IPS DF 6.9 (cell line): ENCODE measurements at regions not wholly inside any gene's neighbourhood (a gene's known extent, or its start where the extent isn't known, plus 50 kb on each side); places are given as distances from the start of the nearest gene placed in this dataset.
"Not testable (repeated sequence)": the region's sequence is repeated elsewhere in the genome, so short reads cannot be mapped to it uniquely, and the experiment has no call there.

Experiments
- DNase-seq: peaks from one replicate; pipeline ENCODE4 v3.0.0-alpha.2; 2013; ENCODE audit warnings: low read depth, low spot score
- H3K27ac ChIP-seq: one replicate; pipeline ENCODE4 v1.5.1; 2013; ENCODE audit warnings: low read length, control low read depth
- H3K27me3 ChIP-seq: 2 replicates; pipeline ENCODE4 v1.6.1; 2013; ENCODE audit warnings: mild to moderate bottlenecking, low read length; ENCODE audit not compliant: control insufficient read depth, insufficient read depth
- H3K36me3 ChIP-seq: 2 replicates; pipeline ENCODE4 v1.6.1; 2013; ENCODE audit warnings: low read length; ENCODE audit not compliant: control insufficient read depth, insufficient read depth
- H3K4me1 ChIP-seq: 2 replicates; pipeline ENCODE4 v1.6.1; 2013; ENCODE audit warnings: low read length; ENCODE audit not compliant: control insufficient read depth, insufficient read depth
- H3K4me3 ChIP-seq: 2 replicates; pipeline ENCODE4 v1.5.1; 2013; ENCODE audit warnings: mild to moderate bottlenecking, low read length
- H3K9me3 ChIP-seq: 2 replicates; pipeline ENCODE4 v1.6.1; 2013; ENCODE audit warnings: low read length, inconsistent platforms; ENCODE audit not compliant: control insufficient read depth, insufficient read depth
- WGBS: extraction: QIAGEN DNeasy Blood & Tissue Kit; methylation state at CpG from one replicate; pipeline ENCODE4 v1.1.7; 2013; ENCODE audit warnings: mixed read lengths, missing lambda C conversion rate; ENCODE audit not compliant: insufficient read length, insufficient coverage; 5-methylcytosine and 5-hydroxymethylcytosine counted together

DNA sequence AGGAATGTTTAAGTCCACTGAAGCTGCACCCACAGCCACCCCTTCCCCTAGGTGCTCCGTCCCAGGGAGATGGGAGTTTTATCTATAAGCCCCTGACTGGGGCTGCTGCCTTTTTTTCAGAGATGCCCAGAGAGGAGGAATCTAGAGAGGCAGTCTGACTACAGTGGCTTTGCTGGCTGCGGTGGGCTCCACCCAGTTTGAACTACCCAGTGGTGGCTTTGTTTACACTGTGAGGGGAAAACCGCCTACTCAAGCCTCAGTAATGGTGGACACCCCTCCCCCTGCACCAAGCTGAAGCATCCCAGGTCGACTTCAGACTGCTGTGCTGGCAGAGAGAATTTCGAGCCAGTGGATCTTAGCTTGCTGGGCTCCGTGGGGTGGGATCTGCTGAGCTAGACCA, 298.0 kb downstream of the PLK2 start:
- not testable (repeated sequence) for H3K4me1 ChIP-seq, H3K9me3 ChIP-seq, DNase-seq, H3K27ac ChIP-seq, H3K4me3 ChIP-seq, H3K36me3 ChIP-seq, H3K27me3 ChIP-seq
- WGBS, result no CpG with 5 or more reads among the region's 6 CpGs

DNA sequence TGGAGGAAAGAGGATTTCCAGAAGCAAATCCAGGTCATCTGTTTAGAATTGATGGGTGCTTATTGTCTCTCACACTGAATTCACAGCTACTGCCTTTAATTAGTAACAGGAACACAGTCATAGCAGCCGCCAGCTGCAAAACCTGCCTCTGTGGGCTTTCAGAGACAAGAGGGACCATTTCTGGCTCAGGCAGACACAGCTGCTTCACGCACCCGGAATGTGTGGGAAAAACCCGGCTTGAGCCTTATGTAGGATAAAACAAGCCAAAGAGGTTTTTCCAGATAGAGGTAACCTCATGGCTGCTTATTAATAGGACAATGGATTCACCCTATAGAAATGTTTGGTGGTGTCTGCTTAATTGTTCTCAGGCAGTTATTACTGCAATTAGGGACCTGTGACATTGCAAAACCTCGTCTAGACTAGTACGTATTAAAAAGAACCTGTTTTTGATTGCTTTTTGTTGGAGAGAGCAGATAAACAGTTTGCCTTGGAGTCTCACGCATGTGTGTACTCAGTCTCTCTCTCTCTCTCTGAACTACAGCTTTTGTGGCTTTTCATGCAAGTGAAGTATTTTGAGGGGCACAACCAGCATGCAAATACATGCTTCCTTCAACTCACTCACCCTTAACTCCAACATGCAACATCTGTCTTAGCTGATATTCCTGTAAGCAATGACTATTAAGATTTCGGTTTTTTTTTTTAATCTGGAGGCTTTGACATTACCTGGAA, 302.7 kb downstream of the PLK2 start:
- Histone ChIP-seq H3K4me1 (0 out of 2 replicates have a peak, but pooled peaks cover 1% of the 10 kb centered on the region), H3K36me3 (no peaks in the 10 kb centered on the region), H3K27me3 (no peaks in the 10 kb centered on the region), H3K4me3 (no peak overlapping the region), H3K9me3 (no peaks in the 10 kb centered on the region), H3K27ac (no peak overlapping the region)
- no CpG with 5 or more reads among the region's 8 CpGs for WGBS
- DNase-seq, result no peak

DNA sequence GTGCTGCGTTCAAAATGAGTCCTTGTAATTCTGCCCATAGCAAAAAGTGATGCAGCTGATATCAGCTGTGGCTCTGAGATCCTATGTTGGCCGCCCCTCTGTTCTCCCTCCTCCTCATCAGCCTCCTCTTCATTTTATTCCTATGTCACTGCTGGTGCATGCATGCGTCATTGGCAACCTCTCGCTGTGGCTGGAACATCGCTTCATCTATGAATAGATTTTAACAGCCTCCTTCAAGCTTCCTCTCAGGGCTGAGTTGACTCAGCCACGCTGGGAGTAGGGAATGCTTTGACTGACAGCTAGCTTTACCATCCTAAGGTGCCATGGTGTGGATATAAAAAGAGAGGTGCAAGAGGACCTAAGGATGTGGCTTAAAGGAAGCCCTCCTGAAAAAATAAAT, 303.5 kb downstream of the PLK2 start:
- Histone ChIP-seq H3K9me3 (no peaks in the 10 kb centered on the region), H3K4me1 (0 out of 2 replicates have a peak, but pooled peaks cover 1% of the 10 kb centered on the region), H3K27ac (no peak overlapping the region), H3K36me3 (no peaks in the 10 kb centered on the region), H3K4me3 (no peak overlapping the region), H3K27me3 (no peaks in the 10 kb centered on the region)
- no CpG with 5 or more reads among the region's 6 CpGs for WGBS
- no peak for DNase-seq

DNA sequence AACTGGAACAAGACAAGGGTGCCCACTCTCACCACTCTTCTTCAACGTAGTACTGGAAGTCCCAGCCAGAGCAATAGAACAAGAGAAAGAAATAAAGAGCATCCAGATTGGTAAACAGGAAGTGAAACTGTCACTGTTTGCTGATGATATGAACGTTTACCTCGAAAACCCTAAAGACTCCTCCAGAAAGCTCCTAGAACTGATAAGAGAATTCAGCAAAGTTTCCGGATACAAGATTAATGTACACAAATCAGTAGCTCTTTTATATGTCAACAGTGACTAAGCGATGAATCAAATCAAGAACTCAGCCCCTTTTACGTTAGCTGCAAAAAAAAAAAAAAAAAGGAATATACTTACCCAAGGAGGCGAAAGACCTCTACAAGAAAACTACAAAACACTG, 306.6 kb downstream of the PLK2 start:
- Histone ChIP-seq H3K27ac (no peak overlapping the region), H3K27me3 (no peaks in the 10 kb centered on the region), H3K9me3 (no peaks in the 10 kb centered on the region), H3K4me1 (no peaks in the 10 kb centered on the region), H3K4me3 (no peak overlapping the region), H3K36me3 (no peaks in the 10 kb centered on the region)
- DNase-seq, result no peak
- no CpG with 5 or more reads among the region's 7 CpGs for WGBS

DNA sequence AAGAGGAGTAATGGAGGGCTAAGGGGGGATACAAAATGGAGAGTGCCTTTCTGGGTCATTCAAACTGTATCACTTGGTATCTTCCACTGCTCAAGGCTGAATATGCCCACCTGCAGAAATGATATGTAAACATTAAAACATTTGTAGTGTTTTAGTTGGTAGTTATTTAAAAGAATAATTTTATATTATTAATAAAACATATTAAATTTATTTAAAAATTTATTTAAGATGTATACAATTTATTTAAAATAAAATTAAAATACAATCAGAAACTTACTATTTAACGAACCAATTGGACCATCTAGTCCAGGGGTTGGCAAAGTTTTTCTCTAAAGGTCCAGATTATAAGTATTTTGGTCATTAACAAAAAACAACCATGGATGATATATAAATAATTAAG, 308.5 kb downstream of the PLK2 start:
- H3K9me3 ChIP-seq, result no peaks in the 10 kb centered on the region
- H3K4me1 ChIP-seq, result no peaks in the 10 kb centered on the region
- H3K27ac ChIP-seq, result no peak overlapping the region
- no peak for DNase-seq
- H3K27me3 ChIP-seq, result no peaks in the 10 kb centered on the region
- H3K4me3 ChIP-seq, result no peak overlapping the region
- no peaks in the 10 kb centered on the region for H3K36me3 ChIP-seq
- no CpG with 5 or more reads among the region's 1 CpG for WGBS

DNA sequence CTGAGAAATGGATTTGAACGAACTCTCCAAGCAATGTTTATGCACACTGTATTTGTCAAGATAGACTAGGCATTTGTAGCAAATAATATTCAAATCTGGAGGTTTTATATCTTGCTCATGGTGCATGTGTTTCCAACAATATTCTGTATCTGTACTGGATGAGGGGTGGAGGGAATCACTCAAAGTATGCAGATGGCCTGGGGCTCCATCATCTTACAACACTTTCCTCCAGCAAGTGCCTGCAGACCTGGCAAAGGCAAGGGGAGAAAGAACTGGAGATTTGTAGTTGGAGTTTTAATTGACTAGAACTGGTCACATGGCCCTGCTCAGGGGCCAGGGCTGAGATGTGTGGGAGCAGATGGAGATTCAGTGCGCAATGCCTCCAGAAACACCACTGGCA, 309.0 kb downstream of the PLK2 start:
- DNase-seq, result no peak
- Histone ChIP-seq H3K27ac (no peak overlapping the region), H3K27me3 (no peaks in the 10 kb centered on the region), H3K4me3 (no peak overlapping the region), H3K36me3 (no peaks in the 10 kb centered on the region), H3K9me3 (no peaks in the 10 kb centered on the region), H3K4me1 (no peaks in the 10 kb centered on the region)
- WGBS, result no CpG with 5 or more reads among the region's 2 CpGs

DNA sequence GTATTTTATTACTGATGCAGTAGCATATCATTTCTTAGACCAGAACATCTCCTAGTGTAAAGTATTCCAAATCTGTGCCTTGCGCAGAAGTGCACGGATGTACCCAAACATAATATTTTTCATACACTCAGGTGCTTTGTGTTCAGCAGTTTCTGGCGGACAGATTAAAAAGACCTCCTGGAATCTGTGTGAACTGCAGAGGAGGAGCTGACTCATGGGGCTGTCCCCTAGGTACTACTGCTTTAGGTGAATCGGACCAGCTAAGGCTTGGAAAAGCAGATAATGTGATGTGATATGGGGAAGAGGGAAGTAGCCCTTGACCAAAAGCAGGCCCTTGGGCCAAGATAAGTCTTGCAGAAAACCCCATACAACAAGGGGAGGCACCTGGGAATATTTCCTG, 310.1 kb downstream of the PLK2 start:
- no peak for DNase-seq
- Histone ChIP-seq H3K9me3 (no peaks in the 10 kb centered on the region), H3K4me1 (no peaks in the 10 kb centered on the region), H3K4me3 (no peak overlapping the region), H3K36me3 (no peaks in the 10 kb centered on the region), H3K27me3 (no peaks in the 10 kb centered on the region), H3K27ac (no peak overlapping the region)
- WGBS, result no CpG with 5 or more reads among the region's 4 CpGs

DNA sequence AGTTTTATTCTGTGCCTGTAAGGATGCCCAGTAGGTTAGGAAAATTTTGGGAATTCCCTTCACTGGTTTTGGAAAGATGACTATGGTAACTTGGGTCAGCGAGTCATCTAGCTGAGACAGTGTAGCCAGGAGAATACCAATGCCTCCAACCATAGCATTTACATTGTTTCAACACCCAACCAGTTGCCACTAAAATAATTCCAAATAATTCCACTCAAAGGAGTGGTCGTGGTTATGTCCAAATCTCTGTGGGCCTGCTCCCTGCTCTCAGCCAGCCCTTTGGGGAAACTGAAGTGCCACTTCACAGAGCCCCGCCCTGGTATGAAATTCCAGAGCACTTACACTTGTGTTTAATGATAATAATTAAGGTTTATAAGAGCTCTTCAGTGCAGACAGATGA, 310.5 kb downstream of the PLK2 start:
- H3K4me1 ChIP-seq, result no peaks in the 10 kb centered on the region
- no peak overlapping the region for H3K27ac ChIP-seq
- WGBS, result no CpG with 5 or more reads among the region's 3 CpGs
- no peak for DNase-seq
- H3K36me3 ChIP-seq, result no peaks in the 10 kb centered on the region
- no peaks in the 10 kb centered on the region for H3K9me3 ChIP-seq
- H3K27me3 ChIP-seq, result no peaks in the 10 kb centered on the region
- H3K4me3 ChIP-seq, result no peak overlapping the region

DNA sequence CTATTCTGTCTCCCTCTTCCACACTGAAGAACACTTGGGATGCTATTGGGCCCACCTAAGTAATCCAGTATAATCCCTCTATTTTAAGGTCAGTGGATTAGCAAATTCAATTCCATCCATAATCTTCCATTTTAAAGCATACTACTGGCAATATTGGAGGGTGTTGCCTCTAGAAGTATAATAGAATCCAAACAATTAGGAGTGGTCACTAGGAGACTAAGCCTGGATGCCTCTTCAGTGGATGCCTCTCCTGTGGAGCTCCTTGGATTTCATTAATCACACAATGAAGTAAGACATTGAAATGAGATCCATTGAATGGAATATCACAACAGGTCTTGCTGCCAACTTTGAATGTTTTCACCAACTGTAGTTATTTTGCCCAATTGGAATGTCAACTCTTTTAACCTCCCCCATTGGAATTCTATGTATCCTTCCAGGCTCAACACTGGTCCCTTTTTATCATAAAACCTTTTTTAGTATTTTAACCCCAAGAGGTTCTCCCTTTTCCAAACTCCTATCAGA, 311.6 kb downstream of the PLK2 start:
- DNase-seq, result no peak
- Histone ChIP-seq H3K27ac (no peak overlapping the region), H3K9me3 (no peaks in the 10 kb centered on the region), H3K36me3 (no peaks in the 10 kb centered on the region), H3K27me3 (no peaks in the 10 kb centered on the region), H3K4me3 (no peak overlapping the region), H3K4me1 (no peaks in the 10 kb centered on the region)

DNA sequence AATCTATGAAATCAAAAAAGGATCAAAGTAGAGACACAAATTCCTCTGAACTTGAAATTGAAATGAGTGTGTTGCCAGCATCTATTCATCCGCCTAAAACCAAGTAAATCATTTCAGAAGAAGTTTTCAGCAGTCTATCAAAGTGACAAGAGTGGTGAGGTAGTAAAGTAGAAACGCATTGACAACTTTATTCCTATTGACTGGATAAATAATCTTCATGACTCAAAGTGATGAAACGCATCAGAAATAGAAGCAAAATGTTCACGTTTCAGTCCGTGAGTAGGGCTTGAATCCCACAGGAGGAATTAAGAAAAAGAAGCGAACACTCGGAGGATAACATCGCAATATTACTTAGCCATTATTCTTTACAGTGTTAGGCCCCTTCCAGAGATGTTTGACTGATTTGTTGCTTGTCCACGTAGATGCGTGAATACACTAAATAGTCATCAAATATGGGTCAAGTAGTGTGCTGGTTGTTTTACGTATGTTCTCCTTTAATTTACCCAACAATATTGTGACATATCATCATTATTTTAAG, 314.4 kb downstream of the PLK2 start:
- WGBS, result no CpG with 5 or more reads among the region's 11 CpGs
- Histone ChIP-seq H3K27ac (no peak overlapping the region), H3K27me3 (no peaks in the 10 kb centered on the region), H3K9me3 (no peaks in the 10 kb centered on the region), H3K4me3 (no peak overlapping the region), H3K36me3 (no peaks in the 10 kb centered on the region), H3K4me1 (no peaks in the 10 kb centered on the region)
- no peak for DNase-seq

DNA sequence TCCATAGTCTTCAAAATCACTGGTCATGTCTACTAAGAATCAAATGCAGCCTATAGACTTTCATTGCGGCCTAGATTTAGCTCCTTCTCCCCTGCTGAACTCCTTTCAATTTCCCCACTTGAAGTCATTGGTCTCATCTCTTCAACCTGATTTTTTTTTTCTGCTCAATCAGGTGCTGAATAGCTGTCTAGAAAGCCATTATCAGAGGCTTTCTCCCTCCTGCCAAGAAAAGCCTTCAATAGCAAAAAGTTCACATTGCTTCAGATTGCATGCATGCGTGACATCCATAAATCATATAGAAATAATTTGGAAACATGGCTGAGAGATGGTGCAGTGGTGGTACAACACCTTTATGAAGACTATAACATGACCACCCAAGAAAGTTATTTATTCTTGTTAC, 316.2 kb downstream of the PLK2 start:
- Histone ChIP-seq H3K36me3 (no peaks in the 10 kb centered on the region), H3K4me1 (no peaks in the 10 kb centered on the region), H3K27ac (no peak overlapping the region), H3K4me3 (no peak overlapping the region), H3K27me3 (no peaks in the 10 kb centered on the region), H3K9me3 (no peaks in the 10 kb centered on the region)
- DNase-seq, result no peak
- WGBS, result no CpG with 5 or more reads among the region's 2 CpGs
